ENCODE measurements at regions not wholly inside any gene's neighbourhood (a gene's known extent, or its start where the extent isn't known, plus 50 kb on each side); places are given as distances from the start of the nearest gene placed in this dataset.

DNA sequence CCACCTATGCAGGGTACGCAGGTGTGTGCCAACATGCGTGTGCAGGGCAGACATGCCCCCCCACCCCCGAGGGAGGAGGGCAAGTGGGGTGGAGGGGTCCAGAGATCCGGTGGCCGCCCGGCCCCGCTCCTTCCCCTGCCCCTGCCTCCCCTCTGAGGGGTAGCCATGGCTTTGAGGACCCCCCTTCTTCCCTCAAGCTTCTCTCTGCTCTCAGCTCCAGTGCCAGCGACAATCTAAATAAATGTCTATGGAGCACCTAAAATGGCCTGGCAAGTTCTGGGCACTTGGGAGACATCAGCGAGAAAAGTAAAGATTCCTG, 91.9 kb downstream of the ZFP36L2 start:
- TF ChIP-seq, protein P1, sequence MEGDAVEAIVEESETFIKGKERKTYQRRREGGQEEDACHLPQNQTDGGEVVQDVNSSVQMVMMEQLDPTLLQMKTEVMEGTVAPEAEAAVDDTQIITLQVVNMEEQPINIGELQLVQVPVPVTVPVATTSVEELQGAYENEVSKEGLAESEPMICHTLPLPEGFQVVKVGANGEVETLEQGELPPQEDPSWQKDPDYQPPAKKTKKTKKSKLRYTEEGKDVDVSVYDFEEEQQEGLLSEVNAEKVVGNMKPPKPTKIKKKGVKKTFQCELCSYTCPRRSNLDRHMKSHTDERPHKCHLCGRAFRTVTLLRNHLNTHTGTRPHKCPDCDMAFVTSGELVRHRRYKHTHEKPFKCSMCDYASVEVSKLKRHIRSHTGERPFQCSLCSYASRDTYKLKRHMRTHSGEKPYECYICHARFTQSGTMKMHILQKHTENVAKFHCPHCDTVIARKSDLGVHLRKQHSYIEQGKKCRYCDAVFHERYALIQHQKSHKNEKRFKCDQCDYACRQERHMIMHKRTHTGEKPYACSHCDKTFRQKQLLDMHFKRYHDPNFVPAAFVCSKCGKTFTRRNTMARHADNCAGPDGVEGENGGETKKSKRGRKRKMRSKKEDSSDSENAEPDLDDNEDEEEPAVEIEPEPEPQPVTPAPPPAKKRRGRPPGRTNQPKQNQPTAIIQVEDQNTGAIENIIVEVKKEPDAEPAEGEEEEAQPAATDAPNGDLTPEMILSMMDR (IDR thresholded peaks at IDR 0.05) = no peak
- no peaks in the 10 kb centered on the region for H3K9me3 ChIP-seq
- peak overlapping the region; percentile 29 to 96 for H3K27ac ChIP-seq
- intact Hi-C loops (cut with DNase I) = loop anchor here in 1 of 2 donors (10.0 kb wide), 1 partner anchor 90 kb away; the partner anchor contains the start of gene ZFP36L2
- no peaks in the 10 kb centered on the region for H3K27me3 ChIP-seq
- H3K36me3 ChIP-seq = no peaks in the 10 kb centered on the region
- ATAC-seq = no peak
- H3K4me1 ChIP-seq = peaks cover 23 to 85% of the 10 kb centered on the region in 2 donors
- DNase-seq = no peak
- H3K4me3 ChIP-seq = no peak overlapping the region

DNA sequence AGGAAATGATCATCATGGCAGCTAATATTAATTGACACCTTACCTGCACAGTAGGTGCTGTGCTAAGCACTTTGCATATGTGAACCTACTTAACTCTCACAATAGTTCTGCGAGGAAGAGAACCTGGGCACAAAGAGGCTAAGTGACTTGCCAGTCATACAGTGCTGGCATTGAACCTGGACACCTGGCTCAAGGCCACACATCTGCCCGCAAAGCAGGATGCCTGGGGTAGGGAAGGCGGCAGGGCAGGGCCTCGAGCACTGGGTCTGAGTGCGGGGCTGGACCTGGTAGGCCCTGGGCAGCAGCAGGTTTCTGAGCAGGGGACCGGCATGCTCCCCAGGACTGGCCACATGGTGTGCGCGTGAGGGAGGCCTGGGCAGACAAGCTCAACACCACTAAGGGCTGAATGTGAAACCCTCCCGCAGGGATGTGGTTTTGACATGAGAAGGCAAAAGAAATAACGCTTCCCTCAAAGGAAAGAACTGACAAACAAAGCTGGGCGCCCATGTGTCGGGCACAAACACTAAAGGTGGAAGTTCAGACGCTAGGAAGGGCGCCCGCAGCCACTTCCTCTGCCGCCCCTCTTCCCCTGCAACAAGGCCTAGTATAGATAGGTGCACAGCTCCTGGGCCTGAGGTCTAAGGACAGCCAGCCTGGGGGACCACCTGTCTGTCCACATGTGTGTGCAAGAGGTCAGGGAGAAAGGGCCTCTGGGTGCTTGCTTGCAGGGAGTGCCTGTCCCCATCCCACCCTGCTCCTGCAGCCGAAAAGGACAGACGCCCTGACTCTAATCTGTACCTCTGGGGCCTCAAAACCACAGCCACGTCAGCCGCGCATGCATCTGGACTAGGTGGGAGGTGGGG, 92.5 kb downstream of the ZFP36L2 start:
- DNase-seq (peak in 2 of 4 donors; percentile 63 to 89), ATAC-seq (peak; percentile 8)
- Histone ChIP-seq H3K27ac (peak overlapping the region; percentile 29 to 96), H3K4me1 (peaks cover 23 to 90% of the 10 kb centered on the region in 2 donors), H3K27me3 (no peaks in the 10 kb centered on the region), H3K9me3 (no peaks in the 10 kb centered on the region), H3K36me3 (no peaks in the 10 kb centered on the region), H3K4me3 (no peak overlapping the region)
- TF ChIP-seq, protein P1 (IDR thresholded peaks at IDR 0.05) = no peak
- intact Hi-C loops (cut with DNase I) = loop anchor here in 1 of 2 donors (10.0 kb wide), 1 partner anchor 91 kb away; the partner anchor contains the start of gene ZFP36L2

DNA sequence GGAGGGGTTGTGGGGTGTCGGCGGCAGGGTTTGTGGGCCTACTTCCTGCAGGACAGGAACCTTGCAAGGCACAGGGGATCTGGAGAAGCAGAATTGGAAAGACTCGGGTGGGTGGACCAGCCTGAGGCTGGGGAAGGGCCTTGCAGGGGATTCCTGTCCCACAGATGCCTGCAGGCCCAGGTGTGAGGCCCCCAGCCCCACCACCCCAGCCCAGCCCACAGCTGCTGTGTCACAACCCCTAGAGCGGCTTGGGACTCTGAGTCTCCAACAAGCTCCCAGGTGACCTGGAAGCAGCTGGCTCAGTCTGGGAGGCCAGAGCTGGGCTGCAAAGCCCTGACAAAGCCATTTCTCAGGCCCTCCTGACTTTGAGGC, 93.1 kb downstream of the ZFP36L2 start:
- DNase-seq (peak in 1 of 4 donors; percentile 74), ATAC-seq (no peak)
- no peak overlapping the region for H3K4me3 ChIP-seq
- no peaks in the 10 kb centered on the region for H3K27me3 ChIP-seq
- peak overlapping the region; percentile 26 to 96 for H3K27ac ChIP-seq
- intact Hi-C loops (cut with DNase I) = loop anchor here in 1 of 2 donors (10.0 kb wide), 1 partner anchor 91 kb away; the partner anchor contains the start of gene ZFP36L2
- no peaks in the 10 kb centered on the region for H3K9me3 ChIP-seq
- TF ChIP-seq, protein P1 (IDR thresholded peaks at IDR 0.05) = no peak
- no peaks in the 10 kb centered on the region for H3K36me3 ChIP-seq
- H3K4me1 ChIP-seq = peaks cover 23 to 97% of the 10 kb centered on the region in 2 donors

DNA sequence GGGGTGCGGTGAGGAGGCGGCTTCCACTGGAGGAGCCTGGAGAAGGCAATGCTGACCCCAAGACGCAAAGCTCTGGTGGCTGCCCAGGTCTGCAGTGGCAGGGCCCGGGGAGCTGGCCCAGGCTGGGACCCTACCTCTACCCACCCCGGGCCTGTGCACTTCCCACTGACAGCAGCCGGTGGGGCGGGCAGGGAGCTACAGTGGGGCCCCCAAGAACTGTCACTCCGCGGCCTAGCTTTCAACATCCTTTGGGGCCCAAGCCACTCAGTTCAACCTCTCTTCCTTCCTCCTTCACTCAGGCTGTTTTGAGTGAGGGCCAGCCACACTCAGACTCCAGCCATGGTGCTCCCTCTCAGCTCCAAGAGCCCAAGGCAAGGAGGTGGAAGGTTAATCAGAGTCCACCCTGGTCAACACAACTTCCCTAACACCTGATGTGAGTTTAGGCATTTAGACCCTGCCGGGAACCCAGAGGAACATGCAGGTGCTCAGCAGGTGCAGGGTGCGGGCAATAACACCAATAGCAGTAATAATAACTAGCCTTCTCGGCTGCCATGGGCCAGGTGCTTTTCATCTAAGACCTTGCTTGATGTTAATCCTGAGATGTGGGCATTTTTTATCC, 93.6 kb downstream of the ZFP36L2 start:
- TF ChIP-seq, protein P1 (IDR thresholded peaks at IDR 0.05) = no peak
- Histone ChIP-seq H3K4me1 (peaks cover 23 to 98% of the 10 kb centered on the region in 2 donors), H3K27me3 (no peaks in the 10 kb centered on the region), H3K36me3 (no peaks in the 10 kb centered on the region), H3K4me3 (no peak overlapping the region), H3K9me3 (no peaks in the 10 kb centered on the region), H3K27ac (peak overlapping the region; percentile 26 to 96)
- intact Hi-C loops (cut with DNase I) = loop anchor here in 1 of 2 donors (10.0 kb wide), 1 partner anchor 92 kb away; the partner anchor contains the start of gene ZFP36L2
- DNase-seq = peak in 2 of 4 donors; percentile 44 to 86
- no peak for ATAC-seq
